NCI-H524 treated with DMSO at 0.1 percent for 48 hours (cell line): ENCODE measurements at regions not wholly inside any gene's neighbourhood (a gene's known extent, or its start where the extent isn't known, plus 50 kb on each side); places are given as distances from the start of the nearest gene placed in this dataset.
A peak's percentile ranks its signal among the peaks of the same experiment; 100 is the strongest.

Source experiments
- DNase-seq: peaks from one replicate; lab custom pipeline; 2025; lab: John Stamatoyannopoulos, UW

DNA sequence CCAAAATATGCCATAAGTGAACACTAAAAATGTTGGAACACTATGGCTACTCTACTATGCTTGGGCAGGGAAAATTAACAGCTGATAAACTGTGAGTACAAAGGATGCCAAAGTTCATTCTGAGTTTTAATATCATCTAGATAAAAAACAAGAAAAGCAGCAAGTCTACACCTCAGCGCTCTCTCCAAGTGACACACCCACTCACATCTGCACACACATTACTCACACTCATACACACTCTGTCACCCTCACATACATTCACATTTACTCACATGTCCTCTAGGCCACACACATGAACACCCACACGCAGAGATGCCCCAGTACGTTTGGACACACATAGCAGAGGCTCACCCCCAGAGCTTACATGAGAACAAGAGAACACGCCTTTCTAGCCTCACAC, 87.3 kb upstream of the RAB4A start:
- no peak for DNase-seq

DNA sequence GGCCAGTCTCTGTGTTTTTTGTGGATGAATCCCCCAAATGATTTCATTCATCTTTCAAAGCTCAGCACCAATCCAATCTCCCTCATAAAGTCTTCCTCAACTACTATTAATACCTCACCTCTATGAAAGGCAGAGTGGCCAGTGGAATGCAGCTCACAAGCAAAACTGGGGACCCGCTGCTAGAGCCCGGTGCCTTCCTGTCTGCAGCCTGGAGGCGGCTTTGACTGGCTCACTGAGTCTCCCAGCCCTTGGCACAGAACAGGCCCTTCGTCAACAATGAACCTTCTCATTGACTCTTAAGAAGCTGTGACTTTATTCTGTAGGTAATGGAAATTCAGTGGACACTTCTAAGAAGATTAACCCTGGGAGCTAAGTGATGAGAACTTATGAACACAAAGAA, 86.8 kb upstream of the RAB4A start:
- no peak for DNase-seq

DNA sequence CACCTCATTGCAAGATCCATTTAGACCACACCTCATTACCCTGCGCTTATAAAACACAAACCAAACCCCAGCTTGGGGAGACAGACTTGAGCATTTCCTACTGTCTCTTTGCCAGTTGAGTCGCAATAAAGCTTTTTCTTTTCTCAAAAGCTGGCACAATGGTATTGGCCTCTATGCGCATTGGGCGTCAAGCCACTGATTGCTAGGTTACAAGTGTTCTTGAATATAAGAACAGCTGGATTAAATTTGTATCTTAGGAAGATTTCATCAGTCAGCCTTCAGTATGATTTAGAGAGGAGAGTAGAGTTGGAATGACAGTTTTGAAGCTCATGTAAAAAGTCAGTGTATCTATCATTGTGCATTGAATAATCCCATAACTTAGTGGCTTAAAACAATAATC, 84.9 kb upstream of the RAB4A start:
- no peak for DNase-seq

DNA sequence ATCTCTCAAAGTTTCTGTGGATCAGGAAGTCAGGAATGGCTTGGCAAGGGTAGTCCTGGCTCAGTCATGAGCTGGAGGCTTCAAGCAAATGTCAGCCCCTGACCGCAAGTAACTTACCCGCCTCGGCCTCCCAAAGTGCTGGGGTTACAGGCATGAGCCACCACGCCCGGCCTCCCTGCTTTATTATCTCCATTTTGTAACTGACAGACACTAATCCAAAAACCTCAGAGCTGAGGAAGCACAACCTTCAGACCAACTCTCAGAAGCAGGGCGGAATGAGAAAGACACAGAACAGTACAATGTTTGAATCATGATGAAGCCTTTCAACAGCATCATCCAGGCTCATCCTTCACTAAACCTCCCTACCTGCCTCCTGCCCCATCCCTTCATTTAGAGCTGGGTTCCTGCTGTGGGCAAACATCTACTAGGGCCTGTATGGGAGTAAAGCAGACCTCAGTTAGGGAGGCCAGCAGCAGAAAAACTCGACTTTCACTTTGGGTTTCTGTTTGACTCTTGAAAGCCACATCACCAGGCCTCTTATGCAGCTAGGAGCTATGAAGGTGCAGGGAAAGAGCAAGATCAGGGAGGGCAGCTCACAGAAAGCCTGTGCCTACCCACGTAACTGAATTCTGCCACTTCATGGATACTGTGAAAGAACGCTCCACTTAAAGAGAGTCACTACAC, 84.4 kb upstream of the RAB4A start:
- no peak for DNase-seq

DNA sequence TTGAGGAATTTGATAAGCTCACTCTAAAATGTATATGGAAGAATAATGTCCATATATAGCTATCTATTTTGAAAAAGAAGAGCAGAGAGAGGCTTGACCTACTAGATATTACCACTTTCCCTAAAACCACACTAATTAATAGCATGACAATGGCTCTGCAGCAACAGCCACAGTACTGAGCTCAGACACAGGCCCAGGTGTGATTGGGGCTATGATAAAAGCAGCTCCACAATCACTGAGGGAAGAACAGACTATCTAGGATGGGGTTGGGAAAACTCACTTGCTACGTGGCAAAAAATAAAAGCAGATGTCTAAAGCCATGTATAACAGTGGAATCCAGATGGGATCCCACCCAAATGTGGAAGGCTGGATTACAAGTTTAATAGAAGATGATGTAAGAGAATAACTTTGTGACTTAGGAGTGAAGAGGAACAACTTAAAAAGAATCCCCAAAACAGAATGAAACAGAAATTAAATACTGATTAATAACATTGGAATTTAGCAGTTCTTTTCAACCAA, 80.8 kb upstream of the RAB4A start:
- DNase-seq, result no peak

DNA sequence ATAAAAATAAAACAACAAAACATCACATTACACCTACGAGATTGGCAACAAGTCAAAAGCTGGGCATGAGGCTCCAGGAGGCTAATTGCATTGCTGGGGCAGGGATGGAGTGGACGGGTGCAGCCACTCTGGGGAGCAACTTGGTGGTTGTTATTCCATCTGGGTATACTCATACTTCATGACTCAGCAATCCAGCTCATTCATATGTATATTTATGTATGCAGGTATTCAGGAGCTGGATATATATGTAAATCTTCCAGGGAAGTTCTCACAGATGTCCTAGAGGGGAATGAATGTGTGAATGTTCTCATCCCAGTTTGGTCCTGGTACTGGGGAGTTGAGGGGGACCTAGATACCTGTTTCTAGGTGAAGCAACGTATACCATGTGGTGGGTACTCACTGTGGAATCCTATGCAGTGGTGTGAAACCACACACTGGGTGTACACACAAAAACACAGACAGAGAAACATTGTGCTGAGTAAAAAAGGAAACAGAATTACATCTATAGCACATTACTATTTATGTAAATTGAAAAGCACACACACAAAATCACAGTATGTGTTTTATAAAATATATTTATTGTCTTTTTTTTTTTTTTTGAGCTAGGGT, 79.7 kb upstream of the RAB4A start:
- DNase-seq, result no peak

DNA sequence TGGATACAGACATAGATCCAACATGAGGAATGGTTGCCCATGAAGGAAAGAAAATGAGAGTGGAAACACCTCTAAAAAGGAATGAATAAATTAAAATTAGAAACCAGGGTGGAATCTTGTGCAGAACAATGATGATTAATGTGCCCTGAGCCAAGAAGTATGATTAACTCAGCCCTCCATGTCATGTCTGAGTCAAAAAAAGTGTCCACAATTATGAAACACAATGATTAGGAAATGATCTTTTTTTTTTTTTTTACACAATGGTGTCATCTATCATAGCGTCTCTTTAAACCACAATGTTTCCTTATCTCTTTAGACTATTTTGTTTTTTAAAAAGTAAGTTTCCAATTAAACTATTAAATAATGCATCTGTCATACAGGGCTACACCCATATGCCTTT, 78.9 kb upstream of the RAB4A start:
- no peak for DNase-seq

DNA sequence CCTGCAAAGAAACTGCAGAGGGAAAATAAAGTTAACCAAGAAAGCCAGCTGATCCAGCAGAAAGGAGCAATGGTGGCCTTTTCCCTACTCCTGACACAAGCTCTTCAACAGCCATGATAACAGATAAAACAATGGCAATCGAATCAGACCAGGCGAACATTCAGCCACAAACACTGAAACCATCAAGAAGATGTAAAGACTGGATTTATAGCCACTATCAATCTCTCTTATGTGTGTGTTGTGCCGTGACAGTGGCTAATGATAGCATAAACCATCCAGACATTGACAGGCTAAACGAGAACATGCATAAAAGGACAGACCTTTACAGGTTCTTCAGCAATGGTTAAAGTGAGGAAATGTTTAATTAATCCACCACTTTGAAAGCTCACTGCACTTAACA, 78.1 kb upstream of the RAB4A start:
- DNase-seq, result no peak

DNA sequence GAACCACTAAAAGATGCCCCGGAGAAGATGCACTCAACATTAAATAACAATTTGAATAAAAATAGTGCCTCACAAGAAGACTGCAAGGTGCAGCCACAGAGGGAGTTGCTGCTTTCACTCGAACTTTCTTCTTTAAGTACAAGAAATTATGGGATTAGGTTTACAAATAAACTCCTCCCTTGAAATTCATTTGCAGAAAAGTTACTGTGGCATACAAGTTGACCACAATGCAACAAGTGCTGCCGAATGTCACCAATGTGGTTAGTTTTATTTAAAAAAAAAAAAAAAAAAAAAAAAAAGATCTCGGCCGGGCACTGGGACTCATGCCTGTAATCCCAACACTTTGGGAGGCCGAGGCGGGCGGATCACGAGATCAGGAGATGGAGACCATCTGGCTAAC, 76.8 kb upstream of the RAB4A start:
- DNase-seq, result no peak

DNA sequence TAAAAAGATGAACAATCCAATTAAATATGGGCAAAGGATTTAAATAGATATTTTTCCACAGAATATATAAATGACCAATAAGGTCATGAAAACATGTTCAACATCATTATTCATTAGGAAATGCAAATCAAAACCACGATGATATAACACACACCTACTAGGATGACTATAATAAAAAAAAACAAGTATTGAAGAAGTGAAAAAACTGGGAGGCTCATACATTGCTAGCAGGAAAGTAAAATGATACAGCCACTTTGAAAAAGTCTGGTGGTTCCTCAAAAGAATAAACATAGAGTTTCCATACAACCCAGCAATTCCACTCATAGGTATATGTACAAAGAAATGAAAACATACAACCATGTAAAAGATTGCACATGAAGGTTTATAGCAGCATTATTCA, 75.7 kb upstream of the RAB4A start:
- DNase-seq, result no peak

DNA sequence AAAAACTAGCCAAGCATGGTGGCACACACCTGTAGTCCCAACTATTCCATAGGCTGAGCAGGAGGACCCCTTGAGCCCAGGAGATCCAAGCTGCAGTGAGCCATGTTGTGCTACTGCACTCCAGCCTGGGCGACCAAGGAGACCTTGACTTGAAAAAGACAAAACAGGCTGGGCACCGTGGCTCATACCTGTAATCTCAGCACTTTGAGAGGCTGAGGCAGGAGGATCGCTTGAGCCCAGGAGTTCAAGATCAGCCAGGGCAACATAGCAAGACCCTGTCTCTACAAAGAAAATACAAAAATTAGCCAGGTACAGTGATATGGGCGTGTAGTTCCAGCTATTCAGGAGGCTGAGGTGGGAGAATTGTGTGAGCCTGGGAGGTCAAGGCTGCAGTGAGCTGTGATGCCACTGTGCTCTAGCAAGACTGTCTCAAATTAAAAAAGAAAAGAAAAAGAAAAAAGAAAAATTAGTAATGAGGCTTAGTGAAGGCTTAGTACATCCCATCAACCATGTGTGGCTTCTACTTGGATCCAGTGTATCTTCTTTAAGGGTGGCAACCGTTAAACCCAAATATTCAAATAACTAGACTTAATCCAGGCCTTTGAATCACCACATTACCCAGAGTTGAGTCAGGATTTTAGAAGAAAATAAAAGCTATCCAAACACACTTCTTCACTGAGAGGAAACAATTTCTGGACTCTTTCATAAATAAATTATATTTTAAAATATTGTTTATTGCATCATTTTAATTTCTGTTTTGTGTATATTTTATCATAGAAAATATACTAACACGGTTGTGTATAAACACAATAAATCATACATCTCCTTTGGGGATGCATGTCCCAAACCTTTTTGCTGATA, 74.3 kb upstream of the RAB4A start:
- DNase-seq, result no peak

DNA sequence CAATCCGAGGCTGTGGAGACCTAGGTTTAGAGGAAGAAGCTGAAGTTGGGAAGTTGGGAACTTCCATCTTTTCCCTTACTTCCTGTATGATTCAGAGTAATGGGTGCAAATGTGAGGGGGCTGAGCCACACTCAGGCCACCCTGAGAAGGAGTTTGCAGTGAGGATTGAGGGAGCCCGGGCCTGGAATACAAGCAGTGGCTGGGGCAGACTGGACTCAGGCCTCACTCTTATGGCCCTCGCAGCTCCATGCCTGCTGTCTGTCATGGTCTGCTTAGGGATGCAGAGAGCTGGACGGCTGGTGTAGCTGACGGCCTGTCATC, 73.7 kb upstream of the RAB4A start:
- no peak for DNase-seq

DNA sequence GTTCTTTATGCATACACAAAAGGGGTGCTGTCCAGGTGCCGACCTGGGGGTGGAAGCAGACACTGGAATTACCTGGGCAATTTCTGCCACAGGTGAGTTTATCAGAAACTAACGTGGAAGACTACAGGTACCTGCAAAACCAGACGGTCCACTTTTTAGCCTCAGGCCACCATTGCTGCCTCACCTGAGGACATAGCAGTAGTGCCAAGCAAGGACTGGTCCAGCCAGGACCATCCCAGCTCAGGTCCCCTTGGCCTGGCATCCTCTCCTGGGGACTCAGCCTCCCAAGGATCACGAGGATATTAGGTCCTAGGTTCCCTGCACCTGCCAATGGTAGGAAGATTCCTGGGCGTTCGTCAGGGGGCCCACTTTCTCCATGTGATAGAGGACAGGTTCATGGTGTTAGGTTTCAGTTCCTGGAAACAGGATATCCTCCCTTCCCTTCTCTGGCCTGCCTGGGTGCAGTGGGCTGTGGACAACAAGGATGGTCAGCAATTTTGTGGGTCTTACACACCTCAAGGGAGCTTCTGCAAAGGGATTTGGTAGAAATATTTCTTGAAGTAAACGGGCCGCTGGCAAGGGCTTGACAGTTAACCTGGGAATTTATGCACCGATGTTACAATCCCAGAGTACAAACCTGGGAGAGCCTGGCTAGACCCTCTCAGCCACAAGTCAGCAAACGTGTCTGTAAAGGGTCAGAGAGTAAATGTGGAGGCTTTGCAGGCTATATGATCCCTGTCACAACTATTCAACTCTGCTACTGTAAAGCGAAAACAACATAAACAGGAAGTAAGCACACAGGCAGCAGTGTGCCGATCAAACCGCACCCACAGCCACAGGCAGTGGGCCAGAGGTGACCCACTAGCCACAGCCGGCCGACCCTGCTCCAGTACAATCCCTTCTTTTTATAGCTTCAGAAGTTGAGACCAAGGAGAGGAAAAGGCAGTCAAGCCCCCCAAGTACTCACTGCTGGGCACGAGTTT, 71.4 kb upstream of the RAB4A start:
- DNase-seq, result no peak

DNA sequence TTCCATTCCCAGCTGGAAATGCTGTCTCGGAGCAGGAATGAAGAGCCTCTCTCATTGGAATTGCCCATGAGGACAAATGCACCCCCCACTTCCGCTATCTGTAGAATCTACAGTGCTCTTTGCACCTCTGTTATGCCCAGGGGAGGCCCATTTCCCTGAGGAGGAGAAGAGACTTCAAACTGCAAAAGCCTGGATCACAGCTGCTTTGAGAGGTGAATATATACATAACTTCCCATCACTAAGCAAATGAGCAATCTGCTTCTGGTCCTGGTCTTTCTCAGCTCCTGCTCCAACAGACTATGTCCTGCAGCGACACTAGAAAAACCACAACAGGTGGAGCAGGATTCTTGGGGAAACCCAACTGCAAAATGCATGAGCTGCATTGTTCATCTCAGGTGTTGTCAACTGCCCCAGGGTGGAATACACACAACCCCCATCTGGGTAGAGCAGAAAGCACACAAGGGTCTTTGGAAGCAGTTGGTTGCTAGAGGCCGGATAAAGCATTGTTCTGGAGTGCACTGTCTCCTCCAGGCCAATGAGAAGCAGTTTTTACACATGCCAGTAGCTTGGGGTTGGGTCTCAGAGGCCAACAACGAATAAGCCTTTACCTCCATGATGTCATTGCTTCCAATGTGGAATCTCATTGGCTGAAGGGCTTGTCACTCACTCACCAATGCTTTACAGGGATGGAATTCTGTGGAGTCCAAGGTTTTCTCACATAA, 67.7 kb upstream of the RAB4A start:
- DNase-seq, result no peak

DNA sequence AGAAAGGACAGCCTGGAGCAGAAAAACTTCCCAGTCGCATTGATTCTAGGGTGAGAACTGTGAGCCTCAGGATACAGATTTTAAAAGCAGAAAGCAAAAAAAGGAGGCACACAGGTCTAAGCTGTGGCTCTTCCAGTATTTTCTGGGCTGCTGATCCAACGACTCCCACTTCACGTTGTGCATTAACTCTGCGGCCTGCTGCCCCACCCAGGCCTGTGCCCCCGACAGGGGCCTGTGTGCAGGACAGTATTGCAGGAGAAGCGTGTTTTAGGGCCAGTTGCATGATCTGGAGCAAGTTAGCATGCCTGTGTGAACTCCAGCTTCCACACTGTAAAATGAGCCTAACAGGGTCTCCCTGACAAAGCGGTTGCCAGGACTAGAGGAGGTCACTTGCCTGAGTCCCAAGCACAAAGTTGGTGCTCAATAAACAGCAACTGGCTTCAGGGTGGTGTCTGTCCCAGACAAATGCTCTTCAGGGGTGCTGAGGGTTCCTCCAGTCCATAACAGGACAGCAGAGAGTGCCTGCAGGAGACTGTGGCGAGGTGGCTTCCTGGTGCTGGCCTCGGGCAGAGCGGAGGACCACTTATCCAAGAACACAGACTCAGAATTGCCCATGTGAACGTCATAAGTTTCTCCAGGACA, 66.8 kb upstream of the RAB4A start:
- DNase-seq, result no peak

DNA sequence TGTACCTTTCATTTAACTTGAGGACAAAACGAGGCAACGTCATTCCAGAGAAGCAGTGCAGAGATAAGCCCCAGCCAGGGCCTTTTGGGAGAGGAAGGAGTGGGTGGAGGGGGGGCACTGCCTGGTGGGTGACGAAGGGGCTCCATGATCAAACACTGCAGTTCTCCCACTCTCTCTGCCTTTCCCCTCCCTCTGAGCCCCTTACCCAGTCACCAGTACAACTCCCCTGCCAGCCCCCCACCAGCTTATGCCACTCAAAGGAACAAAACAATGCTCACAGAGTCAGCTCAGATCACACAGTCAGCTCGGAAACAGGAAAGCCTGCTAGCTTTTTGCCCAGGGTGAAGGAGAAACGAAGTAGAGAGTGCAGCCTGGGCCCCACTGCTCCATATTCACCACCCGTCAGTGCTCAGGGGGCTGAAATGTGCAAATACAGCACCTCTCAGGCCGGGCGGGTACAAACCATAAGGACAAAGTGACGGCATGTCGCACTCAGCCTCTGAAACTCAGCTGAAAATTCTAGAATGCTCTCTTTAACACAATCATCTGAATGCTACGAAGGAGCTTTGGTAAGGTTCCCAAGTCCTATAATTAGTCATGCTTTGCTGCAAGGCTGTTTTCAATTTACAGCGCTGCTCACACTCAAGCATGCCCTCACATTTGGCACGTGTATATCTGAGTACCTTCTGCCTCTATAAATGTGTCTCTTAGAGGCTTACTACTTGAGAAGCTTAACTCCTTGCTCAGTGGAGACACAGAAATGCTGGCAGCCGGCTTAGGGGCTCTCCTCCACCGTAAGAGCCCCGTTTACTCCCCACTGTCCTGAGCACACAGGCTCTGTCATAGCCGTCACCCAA, 65.8 kb upstream of the RAB4A start:
- peak; percentile 56 for DNase-seq

DNA sequence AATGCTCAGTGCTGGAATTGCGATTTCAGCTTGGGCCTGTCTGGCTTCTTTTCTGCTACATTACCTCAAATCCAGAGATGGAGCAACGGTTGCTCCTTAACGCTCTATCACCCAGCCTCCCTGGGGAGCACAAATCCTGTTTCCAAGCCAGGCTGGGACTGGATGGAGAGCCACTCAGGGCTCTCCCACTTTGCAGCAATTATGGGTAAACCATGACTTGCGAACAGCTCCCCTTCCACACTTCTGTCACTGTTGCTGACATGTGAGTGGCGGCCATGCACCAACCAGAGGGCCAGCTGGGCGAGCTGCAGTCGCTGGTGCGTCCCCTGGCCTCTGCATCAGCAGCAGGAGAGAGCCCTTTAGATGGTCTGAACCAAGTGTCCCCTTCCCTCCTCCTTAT, 65.1 kb upstream of the RAB4A start:
- DNase-seq, result peak; percentile 56

DNA sequence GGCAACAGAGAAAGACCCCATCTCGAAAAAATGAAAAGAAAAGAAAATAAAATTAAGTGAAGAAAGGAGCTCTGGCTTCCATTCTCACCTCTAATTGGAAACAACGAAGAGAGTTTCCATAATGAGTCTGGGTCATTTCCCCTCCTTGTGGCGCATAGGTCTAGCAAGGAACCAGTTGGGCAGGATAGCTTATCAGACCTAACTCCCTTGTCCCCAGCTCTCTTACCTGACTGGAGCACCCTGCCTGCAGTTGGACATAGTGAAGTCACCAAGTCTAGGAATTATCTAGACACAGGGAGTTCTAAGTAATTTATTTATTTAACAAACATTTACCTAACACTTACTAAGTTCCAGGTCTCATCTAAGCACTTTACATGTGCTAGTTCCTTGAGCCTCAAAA, 63.0 kb upstream of the RAB4A start:
- DNase-seq, result no peak

DNA sequence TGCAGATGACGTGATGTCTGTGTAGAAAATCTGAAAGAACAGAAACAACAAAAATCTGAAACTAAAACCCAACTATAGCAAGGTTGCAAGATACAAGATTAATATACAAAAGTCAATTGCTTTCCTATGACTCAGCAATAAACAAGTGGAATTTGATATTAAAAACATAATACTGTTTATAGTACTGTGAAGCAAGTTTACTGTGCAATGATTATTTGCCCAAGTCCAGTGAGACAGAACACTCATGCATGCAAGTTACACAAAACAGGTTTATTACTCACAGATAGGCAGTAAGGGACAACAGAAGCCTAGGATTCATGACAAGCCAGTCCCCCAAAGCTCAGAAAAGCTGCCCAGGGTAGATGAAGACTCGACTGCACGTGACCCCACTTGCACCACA, 62.4 kb upstream of the RAB4A start:
- DNase-seq, result no peak

DNA sequence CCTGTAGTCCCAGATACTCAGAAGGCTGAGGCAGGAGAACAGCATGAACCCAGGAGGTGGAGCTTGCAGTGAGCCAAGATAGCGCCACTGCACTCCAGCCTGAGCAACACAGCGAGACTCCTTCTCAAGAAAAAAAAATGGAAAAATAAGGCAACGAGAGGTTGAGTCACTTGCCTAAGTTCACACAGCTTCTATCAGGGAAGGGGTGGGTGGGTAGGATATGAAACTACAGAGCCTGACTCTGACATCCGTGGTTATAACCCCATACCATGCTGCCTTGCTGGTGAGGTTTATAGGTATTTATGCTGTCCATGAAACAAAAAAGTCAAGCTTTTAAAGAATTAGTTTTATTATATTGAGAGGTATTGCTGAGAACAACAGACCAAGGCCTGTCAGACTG, 61.5 kb upstream of the RAB4A start:
- DNase-seq, result no peak
